Thoracic aorta (tissue), 2 donors: ENCODE measurements at regions not wholly inside any gene's neighbourhood (a gene's known extent, or its start where the extent isn't known, plus 50 kb on each side); places are given as distances from the start of the nearest gene placed in this dataset.
"Not testable (repeated sequence)": the region's sequence is repeated elsewhere in the genome, so short reads cannot be mapped to it uniquely, and the experiment has no call there.

Experiments
- ATAC-seq: fragments of 150-250 bp; one replicate; pipeline ENCODE4 v1.8.0; 2017; ENCODE audit warnings: low read depth; ENCODE audit not compliant: insufficient number of reproducible peaks, low FRiP score
- DNase-seq: peaks from one replicate; pipeline ENCODE4 v3.0.0-alpha.2; 2020; ENCODE audit warnings: low spot score
- H3K27ac ChIP-seq, 2 donors: fragments of 200-600 bp; sonication (generic); 1 replicate in 1 of 2; 2 replicates in 1 of 2; pipeline ENCODE4 v1.5.1; 2016; ENCODE audit warnings: mild to moderate bottlenecking in 2 of 2, moderate library complexity in 2 of 2
- H3K27me3 ChIP-seq: fragments of 200-600 bp; sonication (generic); replicated peaks from 2 replicates; pipeline ENCODE4 v1.6.0; 2016; ENCODE audit warnings: mild to moderate bottlenecking; ENCODE audit not compliant: insufficient read depth
- H3K36me3 ChIP-seq: fragments of 200-600 bp; sonication (generic); one replicate; pipeline ENCODE4 v1.5.1; 2016
- H3K4me1 ChIP-seq, 2 donors: fragments of 200-600 bp; sonication (generic); 1 replicate in 1 of 2; 2 replicates in 1 of 2; pipeline versions ENCODE4 v1.5.1 to v1.6.0; 2016; ENCODE audit warnings: low read depth in 2 of 2, mild to moderate bottlenecking in 1 of 2; ENCODE audit not compliant: control insufficient read depth in 1 of 2
- H3K4me3 ChIP-seq: fragments of 200-600 bp; sonication (generic); 2 replicates; pipeline ENCODE4 v1.5.1; 2016; ENCODE audit warnings: mild to moderate bottlenecking
- H3K9me3 ChIP-seq: fragments of 200-600 bp; sonication (generic); 2 replicates; pipeline ENCODE4 v1.5.1; 2016
- CTCF ChIP-seq: fragments of 200-600 bp; sonication (generic); IDR thresholded peaks from one replicate; pipeline ENCODE4 v1.5.1; 2019; ENCODE audit warnings: antibody characterized with exemption

- Histone ChIP-seq H3K27ac (no peak overlapping the region), H3K36me3 (no peaks in the 10 kb centered on the region)
- DNase-seq, result no peak
Observed at GRCh38 chrX:3940000-3940610, 226.7 kb upstream of the PRKX start.

GRCh38 chrX:3938587-3938986, 225.1 kb upstream of the PRKX start:
- DNase-seq (no peak), ATAC-seq (no peak)
- no peak for TF ChIP-seq CTCF
- H3K27me3 ChIP-seq, result no peaks in the 10 kb centered on the region
- H3K27ac ChIP-seq, result no peak overlapping the region
- H3K4me3 ChIP-seq, result no peak overlapping the region
- H3K4me1 ChIP-seq, result no peaks in the 10 kb centered on the region
- no peaks in the 10 kb centered on the region for H3K9me3 ChIP-seq
- H3K36me3 ChIP-seq, result no peaks in the 10 kb centered on the region

More at GRCh38 chrX:3940000-3940610, 226.7 kb upstream of the PRKX start:
- Histone ChIP-seq H3K4me3 (no peak overlapping the region), H3K9me3 (no peaks in the 10 kb centered on the region), H3K27me3 (no peaks in the 10 kb centered on the region), H3K4me1 (no peaks in the 10 kb centered on the region)
- ATAC-seq, result no peak
- no peak for TF ChIP-seq CTCF

GRCh38 chrX:3935196-3935595, 221.7 kb upstream of the PRKX start:
- not testable (repeated sequence) for H3K4me1 ChIP-seq

GRCh38 chrX:3920424-3921017, 207.1 kb upstream of the PRKX start:
- DNase-seq, ATAC-seq, H3K27me3 ChIP-seq, H3K36me3 ChIP-seq, H3K9me3 ChIP-seq, H3K4me1 ChIP-seq, H3K4me3 ChIP-seq, H3K27ac ChIP-seq: not testable (repeated sequence)

More at GRCh38 chrX:3935196-3935595, 221.7 kb upstream of the PRKX start:
- H3K36me3 ChIP-seq, H3K4me3 ChIP-seq, DNase-seq, H3K27me3 ChIP-seq, H3K9me3 ChIP-seq, ATAC-seq, H3K27ac ChIP-seq: not testable (repeated sequence)

GRCh38 chrX:3919668-3920423, 206.4 kb upstream of the PRKX start:
- not testable (repeated sequence) for H3K9me3 ChIP-seq, DNase-seq, H3K36me3 ChIP-seq, ATAC-seq, H3K27me3 ChIP-seq, H3K4me3 ChIP-seq, H3K4me1 ChIP-seq, H3K27ac ChIP-seq

- H3K36me3 ChIP-seq, H3K4me1 ChIP-seq, DNase-seq, H3K27ac ChIP-seq, H3K9me3 ChIP-seq, H3K4me3 ChIP-seq, ATAC-seq, H3K27me3 ChIP-seq: not testable (repeated sequence)
Observed at GRCh38 chrX:3914813-3915212, 201.4 kb upstream of the PRKX start.

- H3K4me1 ChIP-seq, H3K27ac ChIP-seq, DNase-seq, H3K27me3 ChIP-seq, ATAC-seq, H3K4me3 ChIP-seq, H3K9me3 ChIP-seq, H3K36me3 ChIP-seq: not testable (repeated sequence)
Observed at GRCh38 chrX:3914059-3914458, 200.6 kb upstream of the PRKX start.

- not testable (repeated sequence) for H3K27me3 ChIP-seq, H3K36me3 ChIP-seq, H3K4me1 ChIP-seq, H3K4me3 ChIP-seq, DNase-seq, ATAC-seq, H3K27ac ChIP-seq, H3K9me3 ChIP-seq
Observed at GRCh38 chrX:3911012-3911411, 197.6 kb upstream of the PRKX start.

- H3K9me3 ChIP-seq, H3K4me3 ChIP-seq: not testable (repeated sequence)
Observed at GRCh38 chrX:3910611-3911010, 197.2 kb upstream of the PRKX start.

GRCh38 chrX:3905522-3906258, 192.2 kb upstream of the PRKX start:
- not testable (repeated sequence) for H3K27ac ChIP-seq, DNase-seq, H3K27me3 ChIP-seq, H3K9me3 ChIP-seq, ATAC-seq, H3K4me3 ChIP-seq, H3K36me3 ChIP-seq, H3K4me1 ChIP-seq

More at GRCh38 chrX:3910611-3911010, 197.2 kb upstream of the PRKX start:
- H3K4me1 ChIP-seq, DNase-seq, H3K27me3 ChIP-seq, H3K27ac ChIP-seq, ATAC-seq, H3K36me3 ChIP-seq: not testable (repeated sequence)
